ENCODE measurements at regions not wholly inside any gene's neighbourhood (a gene's known extent, or its start where the extent isn't known, plus 50 kb on each side); places are given as distances from the start of the nearest gene placed in this dataset.

- no CpG with 5 or more reads among the region's 2 CpGs for WGBS (ENCODE audit: extremely low coverage, insufficient coverage, insufficient read length)
- no peaks in the 10 kb centered on the region for H3K4me1 ChIP-seq (ENCODE audit: control insufficient read depth in 1 of 2, insufficient read depth in 2 of 2, low read length in 2 of 2)
Measured at GRCh38 chr7:113207931-113208330, 89.6 kb upstream of the SMIM30 start.

GRCh38 chr7:113207441-113207840 lies 89.1 kb upstream of the SMIM30 start:
- Histone ChIP-seq H4K91ac (ENCODE audit: low read depth, low read length) (no peak overlapping the region), H3K14ac (ENCODE audit: low read length) (no peak overlapping the region), H3K9ac (ENCODE audit: low read length) (no peak overlapping the region), H2AK5ac (ENCODE audit: low read length) (no peak overlapping the region), H3K9me3 (ENCODE audit: insufficient read depth, low read depth, low read length) (no peaks in the 10 kb centered on the region), H3K79me2 (ENCODE audit: control insufficient read depth, insufficient read depth, low read length, poor library complexity) (no peaks in the 10 kb centered on the region), H3K79me1 (ENCODE audit: low read length) (no peaks in the 10 kb centered on the region), H3K4me3 (ENCODE audit: low read depth, low read length) (no peak overlapping the region), H3K27ac (ENCODE audit: low read depth, low read length) (no peak overlapping the region), H2BK12ac (ENCODE audit: low read length) (no peak overlapping the region), H3K4ac (ENCODE audit: low read depth, low read length) (no peak overlapping the region), H2BK5ac (ENCODE audit: low read depth, low read length, poor library complexity) (no peak overlapping the region), H4K12ac (ENCODE audit: low read depth, low read length) (no peak overlapping the region), H3K4me2 (ENCODE audit: low read length) (no peak overlapping the region), H3K27me3 (ENCODE audit: insufficient read depth, low read length) (no peaks in the 10 kb centered on the region), H4K8ac (ENCODE audit: low read depth, low read length) (no peak overlapping the region), H3K23ac (ENCODE audit: low read length) (no peak overlapping the region), H3K36me3 (ENCODE audit: control insufficient read depth in 1 of 2, insufficient read depth in 2 of 2, low read length in 2 of 2) (no peaks in the 10 kb centered on the region), H3K4me1 (ENCODE audit: control insufficient read depth in 1 of 2, insufficient read depth in 2 of 2, low read length in 2 of 2) (no peaks in the 10 kb centered on the region), H3K18ac (ENCODE audit: low read length) (no peak overlapping the region), H2BK120ac (ENCODE audit: insufficient read depth, low read length, poor library complexity) (no peak overlapping the region), H2AFZ (ENCODE audit: insufficient read depth, low read length, poor library complexity) (no peak overlapping the region)
- no peak for DNase-seq
- no CpG with 5 or more reads among the region's 3 CpGs for WGBS (ENCODE audit: extremely low coverage, insufficient coverage, insufficient read length)

More at GRCh38 chr7:113207931-113208330, 89.6 kb upstream of the SMIM30 start:
- Histone ChIP-seq H3K18ac (ENCODE audit: low read length) (no peak overlapping the region), H2BK5ac (ENCODE audit: low read depth, low read length, poor library complexity) (no peak overlapping the region), H3K4me2 (ENCODE audit: low read length) (no peak overlapping the region), H3K14ac (ENCODE audit: low read length) (no peak overlapping the region), H3K27me3 (ENCODE audit: insufficient read depth, low read length) (no peaks in the 10 kb centered on the region), H2AK5ac (ENCODE audit: low read length) (no peak overlapping the region), H3K4me3 (ENCODE audit: low read depth, low read length) (no peak overlapping the region), H3K79me1 (ENCODE audit: low read length) (no peaks in the 10 kb centered on the region), H3K4ac (ENCODE audit: low read depth, low read length) (no peak overlapping the region), H3K9ac (ENCODE audit: low read length) (no peak overlapping the region), H3K9me3 (ENCODE audit: insufficient read depth, low read depth, low read length) (no peaks in the 10 kb centered on the region), H2BK120ac (ENCODE audit: insufficient read depth, low read length, poor library complexity) (no peak overlapping the region), H4K12ac (ENCODE audit: low read depth, low read length) (no peak overlapping the region), H3K27ac (ENCODE audit: low read depth, low read length) (no peak overlapping the region), H2BK12ac (ENCODE audit: low read length) (no peak overlapping the region), H3K79me2 (ENCODE audit: control insufficient read depth, insufficient read depth, low read length, poor library complexity) (no peaks in the 10 kb centered on the region), H2AFZ (ENCODE audit: insufficient read depth, low read length, poor library complexity) (no peak overlapping the region), H3K36me3 (ENCODE audit: control insufficient read depth in 1 of 2, insufficient read depth in 2 of 2, low read length in 2 of 2) (no peaks in the 10 kb centered on the region), H4K8ac (ENCODE audit: low read depth, low read length) (no peak overlapping the region), H3K23ac (ENCODE audit: low read length) (no peak overlapping the region), H4K91ac (ENCODE audit: low read depth, low read length) (no peak overlapping the region)
- DNase-seq: no peak

DNA sequence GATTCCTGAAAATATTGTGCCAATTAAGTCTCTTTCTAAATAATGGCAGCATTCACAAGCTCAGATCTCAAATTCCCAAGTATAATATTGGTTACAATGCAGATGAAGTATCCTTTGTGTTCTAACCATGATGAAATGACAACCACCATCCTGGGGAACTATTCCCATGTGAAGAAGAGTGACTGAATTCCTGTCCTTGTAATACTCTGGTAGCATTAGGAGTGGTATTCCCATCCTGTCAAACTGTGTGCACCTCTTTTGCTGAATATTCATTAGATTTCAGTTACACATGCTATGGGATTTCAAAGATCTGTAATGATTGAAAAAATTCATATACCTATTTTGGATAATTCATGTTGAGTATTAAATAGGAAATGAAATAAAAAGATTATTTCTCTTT lies 86.1 kb upstream of the SMIM30 start:
- Histone ChIP-seq H3K14ac (ENCODE audit: low read length) (no peak overlapping the region), H3K79me1 (ENCODE audit: low read length) (no peaks in the 10 kb centered on the region), H3K4me1 (ENCODE audit: control insufficient read depth in 1 of 2, insufficient read depth in 2 of 2, low read length in 2 of 2) (no peaks in the 10 kb centered on the region), H2AK5ac (ENCODE audit: low read length) (no peak overlapping the region), H3K9ac (ENCODE audit: low read length) (no peak overlapping the region), H4K91ac (ENCODE audit: low read depth, low read length) (no peak overlapping the region), H2BK5ac (ENCODE audit: low read depth, low read length, poor library complexity) (no peak overlapping the region), H2BK12ac (ENCODE audit: low read length) (no peak overlapping the region), H3K18ac (ENCODE audit: low read length) (no peak overlapping the region), H2BK120ac (ENCODE audit: insufficient read depth, low read length, poor library complexity) (no peak overlapping the region), H3K79me2 (ENCODE audit: control insufficient read depth, insufficient read depth, low read length, poor library complexity) (no peaks in the 10 kb centered on the region), H4K8ac (ENCODE audit: low read depth, low read length) (no peak overlapping the region), H4K12ac (ENCODE audit: low read depth, low read length) (no peak overlapping the region), H3K4me3 (ENCODE audit: low read depth, low read length) (no peak overlapping the region), H3K27ac (ENCODE audit: low read depth, low read length) (no peak overlapping the region), H2AFZ (ENCODE audit: insufficient read depth, low read length, poor library complexity) (no peak overlapping the region), H3K4ac (ENCODE audit: low read depth, low read length) (no peak overlapping the region), H3K9me3 (ENCODE audit: insufficient read depth, low read depth, low read length) (no peaks in the 10 kb centered on the region), H3K4me2 (ENCODE audit: low read length) (no peak overlapping the region), H3K27me3 (ENCODE audit: insufficient read depth, low read length) (no peaks in the 10 kb centered on the region), H3K23ac (ENCODE audit: low read length) (no peak overlapping the region), H3K36me3 (ENCODE audit: control insufficient read depth in 1 of 2, insufficient read depth in 2 of 2, low read length in 2 of 2) (no peaks in the 10 kb centered on the region)
- no peak for DNase-seq

GRCh38 chr7:113202284-113202683 lies 83.9 kb upstream of the SMIM30 start:
- Histone ChIP-seq H3K9me3 (ENCODE audit: insufficient read depth, low read depth, low read length) (no peaks in the 10 kb centered on the region), H3K14ac (ENCODE audit: low read length) (no peak overlapping the region), H3K27me3 (ENCODE audit: insufficient read depth, low read length) (no peaks in the 10 kb centered on the region), H3K23ac (ENCODE audit: low read length) (no peak overlapping the region), H4K8ac (ENCODE audit: low read depth, low read length) (no peak overlapping the region), H3K27ac (ENCODE audit: low read depth, low read length) (no peak overlapping the region), H2AK5ac (ENCODE audit: low read length) (no peak overlapping the region), H3K4ac (ENCODE audit: low read depth, low read length) (no peak overlapping the region), H2BK12ac (ENCODE audit: low read length) (no peak overlapping the region), H3K4me2 (ENCODE audit: low read length) (no peak overlapping the region), H3K4me1 (ENCODE audit: control insufficient read depth in 1 of 2, insufficient read depth in 2 of 2, low read length in 2 of 2) (no peaks in the 10 kb centered on the region), H3K79me1 (ENCODE audit: low read length) (no peaks in the 10 kb centered on the region), H2AFZ (ENCODE audit: insufficient read depth, low read length, poor library complexity) (no peak overlapping the region), H3K79me2 (ENCODE audit: control insufficient read depth, insufficient read depth, low read length, poor library complexity) (no peaks in the 10 kb centered on the region), H3K18ac (ENCODE audit: low read length) (no peak overlapping the region), H2BK120ac (ENCODE audit: insufficient read depth, low read length, poor library complexity) (no peak overlapping the region), H3K4me3 (ENCODE audit: low read depth, low read length) (no peak overlapping the region), H3K9ac (ENCODE audit: low read length) (no peak overlapping the region), H3K36me3 (ENCODE audit: control insufficient read depth in 1 of 2, insufficient read depth in 2 of 2, low read length in 2 of 2) (no peaks in the 10 kb centered on the region), H4K91ac (ENCODE audit: low read depth, low read length) (no peak overlapping the region), H4K12ac (ENCODE audit: low read depth, low read length) (no peak overlapping the region), H2BK5ac (ENCODE audit: low read depth, low read length, poor library complexity) (no peak overlapping the region)
- DNase-seq: no peak

GRCh38 chr7:113200281-113200680 lies 81.9 kb upstream of the SMIM30 start:
- H3K27me3 ChIP-seq (ENCODE audit: insufficient read depth, low read length): no peaks in the 10 kb centered on the region
- WGBS (ENCODE audit: extremely low coverage, insufficient coverage, insufficient read length): no CpG with 5 or more reads among the region's 2 CpGs
- H2AK5ac ChIP-seq (ENCODE audit: low read length): no peak overlapping the region
- no peaks in the 10 kb centered on the region for H3K79me1 ChIP-seq (ENCODE audit: low read length)
- no peak overlapping the region for H3K14ac ChIP-seq (ENCODE audit: low read length)
- no peaks in the 10 kb centered on the region for H3K36me3 ChIP-seq (ENCODE audit: control insufficient read depth in 1 of 2, insufficient read depth in 2 of 2, low read length in 2 of 2)
- H3K4me3 ChIP-seq (ENCODE audit: low read depth, low read length): no peak overlapping the region
- no peak overlapping the region for H2AFZ ChIP-seq (ENCODE audit: insufficient read depth, low read length, poor library complexity)
- no peak overlapping the region for H3K23ac ChIP-seq (ENCODE audit: low read length)
- no peak overlapping the region for H3K27ac ChIP-seq (ENCODE audit: low read depth, low read length)
- H3K9me3 ChIP-seq (ENCODE audit: insufficient read depth, low read depth, low read length): no peaks in the 10 kb centered on the region
- H4K12ac ChIP-seq (ENCODE audit: low read depth, low read length): no peak overlapping the region
- H3K79me2 ChIP-seq (ENCODE audit: control insufficient read depth, insufficient read depth, low read length, poor library complexity): no peaks in the 10 kb centered on the region
- no peak overlapping the region for H2BK5ac ChIP-seq (ENCODE audit: low read depth, low read length, poor library complexity)
- H2BK120ac ChIP-seq (ENCODE audit: insufficient read depth, low read length, poor library complexity): no peak overlapping the region
- no peak overlapping the region for H2BK12ac ChIP-seq (ENCODE audit: low read length)
- H3K18ac ChIP-seq (ENCODE audit: low read length): no peak overlapping the region
- no peak overlapping the region for H4K8ac ChIP-seq (ENCODE audit: low read depth, low read length)
- no peaks in the 10 kb centered on the region for H3K4me1 ChIP-seq (ENCODE audit: control insufficient read depth in 1 of 2, insufficient read depth in 2 of 2, low read length in 2 of 2)
- H4K91ac ChIP-seq (ENCODE audit: low read depth, low read length): no peak overlapping the region
- no peak overlapping the region for H3K9ac ChIP-seq (ENCODE audit: low read length)
- DNase-seq: no peak
- H3K4ac ChIP-seq (ENCODE audit: low read depth, low read length): no peak overlapping the region
- H3K4me2 ChIP-seq (ENCODE audit: low read length): no peak overlapping the region
